ENCODE measurements at regions not wholly inside any gene's neighbourhood (a gene's known extent, or its start where the extent isn't known, plus 50 kb on each side); places are given as distances from the start of the nearest gene placed in this dataset.

DNA sequence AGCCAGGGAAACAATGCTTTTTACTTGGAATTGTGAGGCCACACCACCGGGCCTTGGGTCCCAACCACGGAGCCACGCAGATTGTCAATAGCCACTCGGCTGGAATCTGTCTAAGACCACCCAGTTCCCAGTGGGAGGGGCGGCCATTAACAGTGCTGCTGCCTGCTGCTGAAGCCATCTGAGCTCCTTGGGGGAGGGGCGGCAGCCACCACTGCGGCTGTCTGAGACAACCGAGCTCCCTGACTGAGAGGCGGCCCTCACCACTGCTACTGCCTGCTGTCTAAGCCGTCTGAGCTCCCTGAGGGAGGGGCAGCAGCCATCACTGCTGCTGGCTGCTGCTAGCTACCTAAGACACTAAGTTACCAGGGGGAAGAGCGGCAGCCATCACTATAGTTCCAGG is 64.3 kb downstream of the DMRTA2 start:
- no peak for DNase-seq

DNA sequence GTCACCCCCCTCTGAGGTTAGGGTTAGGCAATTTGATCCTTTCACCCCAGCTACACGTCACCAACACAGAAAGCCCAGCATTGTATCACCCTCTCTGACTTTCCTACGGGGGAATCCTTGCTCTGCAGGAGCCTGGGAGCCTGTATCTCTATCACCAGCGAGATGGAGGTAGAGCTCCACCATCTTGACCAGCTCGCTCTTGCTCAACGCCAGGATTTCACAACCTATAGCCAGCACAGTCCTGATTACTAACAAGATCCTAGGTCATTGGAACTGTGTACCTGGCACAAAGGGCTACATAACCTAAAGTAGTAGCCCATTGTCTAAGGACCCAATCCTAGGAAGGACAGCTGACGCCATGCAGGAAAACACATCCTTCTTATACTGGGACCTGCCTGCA is 66.1 kb downstream of the DMRTA2 start:
- no peak for DNase-seq

- DNase-seq, result no peak
Observed at GRCh38 chr1:50354813-50355212, 68.4 kb downstream of the DMRTA2 start.

GRCh38 chr1:50352428-50352827 is 70.8 kb downstream of the DMRTA2 start:
- DNase-seq, result no peak

- DNase-seq, result no peak
Observed at GRCh38 chr1:50350868-50351267, 72.4 kb downstream of the DMRTA2 start.

DNA sequence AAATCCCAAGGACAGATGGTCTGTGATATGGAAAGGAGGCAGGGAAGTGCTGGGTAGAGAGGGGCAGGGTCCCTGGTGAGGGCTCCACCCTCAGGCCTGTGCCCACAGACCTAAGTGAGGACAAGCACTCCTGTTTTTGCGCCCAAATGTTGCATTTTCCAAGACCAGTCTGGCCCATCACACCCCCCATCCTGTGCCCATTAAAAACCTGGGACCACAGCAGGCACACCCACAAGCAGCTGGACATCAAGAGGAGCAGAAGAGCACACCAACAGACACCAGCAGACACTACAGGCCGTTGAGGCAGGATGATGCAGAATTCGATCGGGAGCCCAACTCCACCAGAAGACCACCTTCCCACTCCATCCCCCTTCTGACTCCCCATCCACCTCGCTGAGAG is 72.8 kb downstream of the DMRTA2 start:
- DNase-seq, result no peak

- DNase-seq, result no peak
Observed at GRCh38 chr1:50349242-50349565, 74.0 kb downstream of the DMRTA2 start.

- DNase-seq, result peak; percentile 84
Observed at GRCh38 chr1:50348449-50349241, 74.6 kb downstream of the DMRTA2 start.

GRCh38 chr1:50347933-50348332 is 75.3 kb downstream of the DMRTA2 start:
- DNase-seq, result no peak

DNA sequence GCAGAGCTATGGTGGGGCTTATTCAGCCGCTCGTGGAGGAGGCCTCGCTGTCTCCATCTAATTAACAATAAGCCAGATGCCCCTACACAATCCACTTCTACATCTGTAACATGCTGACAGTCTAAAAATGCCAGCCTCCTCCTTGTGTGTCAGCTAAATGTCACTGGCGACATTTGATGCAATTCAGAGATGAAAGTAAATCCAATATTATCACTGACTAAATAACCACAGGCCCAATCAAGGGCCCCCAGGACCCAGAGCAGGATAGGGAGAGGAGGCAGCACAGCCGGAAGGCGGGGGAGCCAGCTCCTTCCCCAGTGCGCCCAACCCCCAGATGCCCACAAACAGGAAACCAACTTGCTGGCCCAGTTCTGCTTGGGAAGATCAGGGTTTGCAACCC is 76.6 kb downstream of the DMRTA2 start:
- no peak for DNase-seq

DNA sequence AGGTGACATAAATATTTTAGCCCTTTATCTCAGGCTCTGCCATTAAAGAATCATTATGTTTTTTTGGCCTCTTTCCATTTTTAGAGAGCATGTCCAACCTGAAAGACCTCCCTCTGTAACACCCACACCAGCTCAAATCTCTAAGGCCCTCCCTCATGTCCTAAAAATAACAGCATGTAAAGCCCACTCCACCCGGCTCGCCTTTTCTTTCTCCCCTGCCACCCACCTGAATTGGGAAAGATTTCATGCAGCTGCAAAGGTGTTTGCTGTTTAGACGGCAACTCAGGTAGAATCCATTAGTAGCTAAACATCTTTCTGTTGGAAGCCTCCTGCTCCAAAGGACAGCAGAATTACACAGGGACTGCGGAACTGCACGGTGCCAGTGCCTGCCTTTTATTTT is 79.9 kb downstream of the DMRTA2 start:
- DNase-seq, result no peak

DNA sequence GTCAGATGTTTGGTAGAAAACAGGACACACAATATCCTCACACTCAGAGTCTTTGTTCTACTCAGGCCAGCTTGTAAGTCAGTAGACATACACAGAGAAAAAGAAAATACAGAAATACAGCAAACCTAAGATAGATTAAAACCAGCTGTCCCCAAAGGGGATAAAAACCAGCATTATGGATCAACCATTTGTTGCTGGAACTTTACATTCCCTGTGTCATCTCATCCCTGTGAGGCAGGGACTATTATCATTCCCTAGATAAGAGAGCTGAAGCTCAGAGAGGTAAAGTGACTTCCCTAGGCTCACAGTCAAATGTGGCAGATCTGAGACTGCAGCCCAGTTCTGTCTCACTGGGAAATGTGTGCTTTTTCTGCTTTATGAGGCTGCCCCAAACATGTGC is 80.7 kb downstream of the DMRTA2 start:
- no peak for DNase-seq

- no peak for DNase-seq
Observed at GRCh38 chr1:50335036-50335435, 88.2 kb downstream of the DMRTA2 start.

DNA sequence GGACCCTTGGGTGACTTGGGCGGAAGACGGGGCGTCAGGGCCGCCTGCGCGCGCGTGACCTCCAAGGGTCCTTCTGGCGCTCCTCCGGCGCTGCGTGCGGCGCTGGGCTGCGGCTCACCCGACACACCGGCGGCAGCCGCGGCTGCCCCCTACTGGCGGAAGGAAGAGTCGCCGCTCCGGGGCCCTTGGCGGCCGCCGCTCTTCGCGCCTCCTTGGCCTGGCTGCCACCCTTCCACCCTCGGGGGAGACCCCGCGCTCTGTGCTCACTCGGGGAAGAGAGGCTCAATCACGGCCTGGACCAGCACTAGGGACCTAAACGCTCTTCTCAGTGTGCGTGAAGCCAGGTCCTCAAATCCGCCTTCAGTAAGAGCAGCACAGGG is 89.7 kb downstream of the DMRTA2 start:
- DNase-seq, result no peak

GRCh38 chr1:50332941-50333594 is 90.2 kb downstream of the DMRTA2 start:
- DNase-seq, result peak; percentile 57

DNA sequence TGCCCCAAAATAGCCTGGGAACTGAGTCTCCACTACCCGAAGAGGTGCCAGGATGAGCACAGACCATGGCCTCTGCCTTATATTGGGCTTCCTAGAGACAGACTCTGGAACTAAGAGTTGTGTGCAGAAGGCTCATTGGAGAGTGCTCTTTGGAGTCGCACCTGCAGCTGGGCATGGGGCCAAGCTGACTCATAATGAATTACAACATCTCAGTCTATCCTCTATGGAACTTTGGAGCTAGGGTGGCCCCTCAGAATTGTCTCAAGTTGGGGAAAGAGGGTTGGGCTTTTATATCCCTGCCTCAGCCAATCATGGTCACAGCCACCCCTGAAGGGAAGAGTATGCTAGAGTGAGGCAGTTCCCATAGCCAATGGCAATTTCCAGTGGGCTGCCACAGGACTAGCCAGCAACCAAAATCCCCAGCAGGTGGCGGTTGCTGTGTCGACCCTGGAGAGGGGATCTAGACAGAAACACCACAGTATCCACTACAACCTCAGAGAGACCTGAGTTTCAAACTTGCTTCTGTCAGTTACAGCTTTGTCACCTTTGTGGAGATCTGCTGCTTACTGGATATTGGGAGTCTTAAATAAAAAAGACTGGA is 93.8 kb downstream of the DMRTA2 start:
- no peak for DNase-seq

DNA sequence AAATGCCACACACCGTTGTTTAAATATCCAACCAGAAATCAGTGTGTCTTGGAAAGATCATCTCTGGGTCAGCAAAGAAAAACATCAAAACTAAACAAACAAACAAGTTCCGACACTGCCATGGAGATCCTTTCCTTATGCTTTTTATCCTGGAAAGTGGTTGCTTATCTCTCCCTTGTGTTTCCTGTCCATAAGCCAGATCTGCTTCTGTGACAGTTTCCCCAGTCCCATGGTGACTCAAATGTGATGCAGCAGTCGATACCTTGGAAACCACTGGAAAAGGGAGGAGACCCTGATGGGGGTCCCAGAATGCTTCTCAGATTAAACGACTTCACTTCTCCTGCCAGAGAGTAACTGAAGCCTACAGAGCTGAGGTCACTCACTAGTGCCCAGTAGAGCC is 94.7 kb downstream of the DMRTA2 start:
- no peak for DNase-seq

DNA sequence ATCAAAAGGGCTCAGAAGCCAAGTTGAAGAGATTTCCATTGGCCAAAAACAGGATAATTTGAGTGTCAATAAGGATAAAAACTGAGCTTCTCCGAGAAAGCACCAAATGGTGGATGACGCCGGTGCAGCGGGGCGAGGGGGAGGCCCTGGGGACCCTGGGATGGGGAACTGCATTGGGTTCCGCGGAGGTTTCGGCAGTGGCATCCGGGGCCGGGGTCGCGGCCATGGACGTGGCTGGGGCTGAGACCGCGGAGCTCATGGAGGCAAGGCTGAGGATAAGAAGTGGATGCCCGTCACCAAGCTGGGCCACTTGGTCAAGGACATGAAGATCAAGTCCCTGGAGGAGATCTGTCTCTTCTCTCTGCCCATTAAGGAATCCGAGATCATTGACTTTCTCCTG is 97.2 kb downstream of the DMRTA2 start:
- DNase-seq, result no peak

DNA sequence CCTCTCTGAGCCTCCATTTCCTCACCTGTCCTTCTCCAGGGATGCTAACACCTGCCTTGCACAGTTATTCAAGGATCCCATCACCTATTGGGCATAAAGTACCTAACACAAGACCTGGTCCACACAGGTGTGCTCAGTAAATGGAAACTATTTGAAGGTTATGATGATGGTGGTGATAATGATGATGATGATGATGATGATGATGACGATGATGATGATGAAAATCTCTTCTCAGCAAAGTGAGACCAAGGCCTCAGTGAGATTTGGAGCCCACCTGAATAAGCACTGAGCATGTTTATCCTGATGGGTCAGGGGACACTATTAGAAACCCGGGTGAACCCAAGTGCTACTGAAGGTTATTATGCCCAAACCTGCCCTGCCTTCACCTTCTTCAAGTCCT is 100.7 kb downstream of the DMRTA2 start:
- DNase-seq, result no peak

DNA sequence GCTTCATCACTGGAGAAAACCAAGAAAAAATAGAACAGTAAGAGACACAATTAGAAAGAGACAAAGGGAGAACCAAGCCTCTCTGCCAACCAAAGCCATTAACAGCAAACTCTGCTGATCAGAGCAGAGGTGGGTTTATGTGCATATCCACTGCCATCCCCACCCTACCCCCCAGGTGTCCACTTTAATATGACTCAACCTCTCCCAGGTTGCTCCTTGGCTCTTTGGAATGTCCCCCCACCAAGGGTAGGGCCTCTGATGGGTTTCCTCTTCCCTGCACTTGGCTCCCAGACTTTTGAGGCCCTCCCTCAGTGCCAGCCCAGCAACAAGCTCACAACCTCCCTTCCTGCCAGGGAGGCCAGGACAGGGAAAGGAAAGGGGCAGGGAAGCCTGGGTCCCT is 104.8 kb downstream of the DMRTA2 start:
- DNase-seq, result no peak

DNA sequence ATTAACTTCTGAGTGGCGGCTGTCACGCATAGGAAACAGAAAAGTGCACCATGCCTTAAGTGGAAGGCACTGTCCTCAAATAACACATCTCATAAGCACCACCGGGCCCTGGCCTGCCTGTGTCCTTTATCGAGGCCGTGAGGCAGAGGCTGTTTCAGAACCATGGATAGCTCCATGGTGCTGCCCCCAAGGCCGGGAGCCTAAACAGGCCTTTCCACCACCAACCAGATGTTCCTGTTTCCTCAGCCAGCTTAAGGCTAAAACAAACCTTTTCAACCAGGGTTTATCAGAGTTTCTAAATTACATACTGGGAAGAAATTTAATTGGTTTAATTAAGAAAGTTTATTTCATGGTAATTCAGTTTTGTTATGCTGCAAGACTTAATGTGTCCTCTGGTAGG is 114.4 kb downstream of the DMRTA2 start:
- no peak for DNase-seq

DNA sequence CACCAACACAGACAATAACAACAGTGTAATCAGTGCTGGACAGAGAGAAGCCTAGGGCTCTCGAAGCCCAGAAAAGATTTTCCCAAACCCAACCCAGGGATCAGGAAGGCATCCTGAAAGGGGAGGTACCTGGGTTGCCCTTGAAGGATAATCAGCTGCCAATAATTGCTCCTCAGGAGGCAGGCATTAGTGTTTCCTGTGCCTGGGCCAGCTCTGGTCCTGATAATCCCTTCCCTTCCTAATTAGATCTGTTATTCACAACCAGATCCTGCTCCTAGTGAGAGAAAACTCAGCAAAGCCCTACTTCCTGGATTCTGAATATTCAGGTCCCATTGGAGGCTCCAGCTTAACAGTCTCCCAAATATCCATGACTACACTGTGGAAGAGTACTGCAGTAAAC is 117.4 kb downstream of the DMRTA2 start:
- no peak for DNase-seq

GRCh38 chr1:50300297-50300696 is 122.9 kb downstream of the DMRTA2 start:
- no peak for DNase-seq

GRCh38 chr1:50295566-50295965 is 127.7 kb downstream of the DMRTA2 start:
- no peak for DNase-seq

GRCh38 chr1:50292276-50292675 is 131.0 kb downstream of the DMRTA2 start:
- no peak for DNase-seq

Data from NCI-H1436 (cell line).